Activated naive CD8-positive, alpha-beta T cell treated with anti-CD3 and anti-CD28 coated beads, Interleukin-2, amount 10 ng/mL, durations not matched to agents 7 days and 5 days (primary cell): ENCODE measurements at regions not wholly inside any gene's neighbourhood (a gene's known extent, or its start where the extent isn't known, plus 50 kb on each side); places are given as distances from the start of the nearest gene placed in this dataset.
"Not testable (repeated sequence)": the region's sequence is repeated elsewhere in the genome, so short reads cannot be mapped to it uniquely, and the experiment has no call there.

Source experiments
- ATAC-seq: fragments of 150-1000 bp; cut with Tn5 transposase; one replicate; pipeline ENCODE4 v1.10.0; 2021; ENCODE audit warnings: low read depth, moderate library complexity
- POLR2A ChIA-PET: fragments of 350-600 bp; sonication (Branson Sonifier 250); formaldehyde crosslinking; loops from one replicate; lab custom pipeline; 2021; ENCODE audit warnings: antibody characterized with exemption; lab: Charles Lee
- DNase-seq: peaks from one replicate; pipeline ENCODE4 v3.0.0; 2021
- H3K27ac Mint-ChIP-seq: one replicate; pipeline ENCODE4 v1.8.0; 2022; ENCODE audit warnings: mild to moderate bottlenecking, mixed read lengths
- H3K27me3 Mint-ChIP-seq: one replicate; pipeline ENCODE4 v1.8.0; 2022; ENCODE audit warnings: mild to moderate bottlenecking, moderate library complexity, mixed read lengths
- H3K36me3 Mint-ChIP-seq: one replicate; pipeline ENCODE4 v1.8.0; 2021; ENCODE audit warnings: mild to moderate bottlenecking, mixed read lengths
- H3K4me1 Mint-ChIP-seq: one replicate; pipeline ENCODE4 v1.8.0; 2021; ENCODE audit warnings: mixed read lengths
- H3K4me3 Mint-ChIP-seq: one replicate; pipeline ENCODE4 v1.8.0; 2022; ENCODE audit warnings: mild to moderate bottlenecking, moderate library complexity, mixed read lengths
- H3K9me3 Mint-ChIP-seq: one replicate; pipeline ENCODE4 v1.8.0; 2021; ENCODE audit warnings: mixed read lengths

DNA sequence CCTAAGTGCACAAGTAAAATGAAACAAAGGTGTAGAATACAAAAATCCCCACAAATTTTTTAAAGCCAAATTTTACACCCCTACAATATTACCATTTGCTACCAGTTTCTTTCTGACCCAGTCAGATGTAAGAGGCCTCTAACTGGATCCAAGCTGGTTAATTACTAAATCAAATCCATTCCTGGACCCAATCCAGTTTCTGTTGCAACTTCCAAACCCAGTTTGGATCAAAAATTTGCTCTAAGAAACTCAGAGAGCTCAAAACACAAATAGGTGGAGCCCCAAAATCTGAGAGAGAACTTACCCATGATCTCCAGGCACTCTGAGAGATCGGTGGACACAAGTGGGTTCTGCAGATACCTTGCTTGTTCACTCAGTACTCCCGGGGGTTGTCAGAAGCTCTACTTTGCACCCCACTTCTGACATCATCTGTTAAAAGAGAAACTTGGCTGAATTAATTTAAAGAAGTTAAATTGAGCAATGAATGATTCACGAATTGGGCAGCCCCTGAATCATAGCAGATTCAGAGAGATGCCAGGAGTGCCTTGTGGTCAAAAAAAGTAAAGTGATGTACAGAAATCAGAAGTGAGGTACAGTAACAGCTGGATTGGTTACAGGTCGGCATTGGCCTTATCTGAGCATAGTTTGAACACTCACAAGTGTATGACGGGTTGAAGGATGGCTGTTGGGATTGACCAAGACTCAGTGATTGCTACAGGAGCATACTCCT lies 448.0 kb downstream of the KCNT2 start:
- Mint-ChIP-seq H3K9me3 (peaks cover 1% of the 10 kb centered on the region), H3K36me3 (no peaks in the 10 kb centered on the region), H3K27ac (no peak overlapping the region), H3K27me3 (no peaks in the 10 kb centered on the region), H3K4me1 (no peaks in the 10 kb centered on the region), H3K4me3 (no peak overlapping the region)
- POLR2A ChIA-PET, result no interaction called here
- DNase-seq (no peak), ATAC-seq (no peak)

GRCh38 chr1:196155586-196155985 lies 452.7 kb downstream of the KCNT2 start:
- H3K36me3 Mint-ChIP-seq, result no peaks in the 10 kb centered on the region
- H3K9me3 Mint-ChIP-seq, result peaks cover 1% of the 10 kb centered on the region
- POLR2A ChIA-PET, result no interaction called here
- no peaks in the 10 kb centered on the region for H3K27me3 Mint-ChIP-seq
- no peaks in the 10 kb centered on the region for H3K4me1 Mint-ChIP-seq
- DNase-seq, result no peak
- no peak overlapping the region for H3K27ac Mint-ChIP-seq
- no peak for ATAC-seq
- no peak overlapping the region for H3K4me3 Mint-ChIP-seq

- H3K9me3 Mint-ChIP-seq, result peaks cover under 1% of the 10 kb centered on the region
- ATAC-seq (no peak), DNase-seq (no peak)
- no peak overlapping the region for H3K4me3 Mint-ChIP-seq
- no peaks in the 10 kb centered on the region for H3K27me3 Mint-ChIP-seq
- no peak overlapping the region for H3K27ac Mint-ChIP-seq
- no peaks in the 10 kb centered on the region for H3K4me1 Mint-ChIP-seq
- no peaks in the 10 kb centered on the region for H3K36me3 Mint-ChIP-seq
- POLR2A ChIA-PET, result no interaction called here
These were observed 455.3 kb downstream of the KCNT2 start for GRCh38 chr1:196152975-196153374.

GRCh38 chr1:196152086-196152485 lies 456.2 kb downstream of the KCNT2 start:
- ATAC-seq (no peak), DNase-seq (no peak)
- no peak overlapping the region for H3K27ac Mint-ChIP-seq
- H3K4me1 Mint-ChIP-seq, result no peaks in the 10 kb centered on the region
- no peaks in the 10 kb centered on the region for H3K36me3 Mint-ChIP-seq
- no peaks in the 10 kb centered on the region for H3K9me3 Mint-ChIP-seq
- H3K27me3 Mint-ChIP-seq, result no peaks in the 10 kb centered on the region
- no peak overlapping the region for H3K4me3 Mint-ChIP-seq
- POLR2A ChIA-PET, result no interaction called here

DNA sequence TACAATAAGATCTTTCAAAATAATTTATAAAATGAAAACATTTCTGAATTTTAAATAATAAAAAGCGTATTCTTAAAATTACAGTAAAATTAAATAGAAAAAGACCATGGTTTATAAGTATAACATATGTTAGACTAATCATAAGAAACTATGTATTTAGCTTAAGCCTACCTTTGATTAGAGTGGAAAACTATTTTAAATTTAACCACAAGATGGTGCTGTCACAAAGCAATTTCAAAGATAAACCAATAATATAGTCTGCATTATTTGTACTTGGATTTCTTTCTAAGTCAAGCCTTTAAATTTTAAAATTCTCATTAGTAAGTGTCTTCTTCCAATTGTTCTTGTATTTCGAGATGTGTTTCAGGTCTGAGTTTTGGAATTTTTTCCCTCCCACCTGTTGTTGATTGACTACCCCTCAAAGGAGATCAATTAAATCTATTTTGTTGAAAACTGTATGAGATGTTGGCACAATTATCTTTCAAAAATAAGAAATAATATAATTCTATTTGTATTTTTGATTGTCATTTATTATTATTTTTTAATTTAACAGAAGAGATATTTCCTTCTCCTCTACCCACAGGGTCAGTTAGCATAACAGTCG lies 459.8 kb downstream of the KCNT2 start:
- no peak for ATAC-seq
- POLR2A ChIA-PET, result no interaction called here
- H3K36me3 Mint-ChIP-seq, result no peaks in the 10 kb centered on the region
- no peak overlapping the region for H3K4me3 Mint-ChIP-seq
- no peaks in the 10 kb centered on the region for H3K27me3 Mint-ChIP-seq
- H3K9me3 Mint-ChIP-seq, result no peaks in the 10 kb centered on the region
- no peak for DNase-seq
- no peak overlapping the region for H3K27ac Mint-ChIP-seq
- no peaks in the 10 kb centered on the region for H3K4me1 Mint-ChIP-seq

GRCh38 chr1:196147530-196147929 lies 460.7 kb downstream of the KCNT2 start:
- Mint-ChIP-seq H3K27ac (no peak overlapping the region), H3K27me3 (no peaks in the 10 kb centered on the region), H3K4me3 (no peak overlapping the region), H3K4me1 (no peaks in the 10 kb centered on the region), H3K36me3 (no peaks in the 10 kb centered on the region), H3K9me3 (no peaks in the 10 kb centered on the region)
- DNase-seq (no peak), ATAC-seq (no peak)
- POLR2A ChIA-PET, result no interaction called here

- H3K4me1 Mint-ChIP-seq, DNase-seq, H3K36me3 Mint-ChIP-seq, H3K4me3 Mint-ChIP-seq, ATAC-seq, H3K27ac Mint-ChIP-seq, POLR2A ChIA-PET, H3K9me3 Mint-ChIP-seq, H3K27me3 Mint-ChIP-seq: not testable (repeated sequence)
These were observed 463.1 kb downstream of the KCNT2 start for GRCh38 chr1:196145151-196145550.

DNA sequence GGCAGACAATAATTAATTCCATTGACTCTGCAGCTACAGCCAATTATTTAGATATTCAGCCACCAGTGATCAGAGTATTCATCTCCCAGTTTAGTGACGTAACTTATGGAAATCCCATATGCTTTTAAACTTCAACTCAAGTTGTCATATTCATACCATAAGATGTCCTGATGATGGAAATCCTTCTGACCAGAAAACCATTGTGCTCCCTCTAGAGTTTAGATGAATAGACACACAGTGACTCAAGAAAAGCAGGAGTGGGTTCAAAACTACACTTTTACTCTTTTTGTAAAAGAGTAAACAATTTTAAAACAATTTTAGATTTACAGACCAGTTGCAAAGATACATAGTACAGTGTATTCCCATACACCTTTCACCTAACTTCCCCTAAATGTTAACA lies 463.7 kb downstream of the KCNT2 start:
- POLR2A ChIA-PET, result no interaction called here
- Mint-ChIP-seq H3K36me3 (no peaks in the 10 kb centered on the region), H3K4me1 (no peaks in the 10 kb centered on the region), H3K27ac (no peak overlapping the region), H3K27me3 (peaks cover 2% of the 10 kb centered on the region), H3K4me3 (no peak overlapping the region), H3K9me3 (no peaks in the 10 kb centered on the region)
- DNase-seq, result no peak
- ATAC-seq, result no peak

- Mint-ChIP-seq H3K27me3 (peaks cover 2% of the 10 kb centered on the region), H3K36me3 (no peaks in the 10 kb centered on the region), H3K4me1 (no peaks in the 10 kb centered on the region), H3K27ac (no peak overlapping the region), H3K9me3 (no peaks in the 10 kb centered on the region), H3K4me3 (no peak overlapping the region)
- POLR2A ChIA-PET, result no interaction called here
- ATAC-seq (no peak), DNase-seq (no peak)
These were observed 464.5 kb downstream of the KCNT2 start for GRCh38 chr1:196143602-196144342.

- Mint-ChIP-seq H3K27ac (no peak overlapping the region), H3K9me3 (no peaks in the 10 kb centered on the region), H3K4me1 (no peaks in the 10 kb centered on the region), H3K36me3 (no peaks in the 10 kb centered on the region), H3K4me3 (no peak overlapping the region), H3K27me3 (peaks cover 2% of the 10 kb centered on the region)
- no peak for ATAC-seq
- POLR2A ChIA-PET, result no interaction called here
- no peak for DNase-seq
These were observed 466.1 kb downstream of the KCNT2 start for GRCh38 chr1:196142111-196142640.

DNA sequence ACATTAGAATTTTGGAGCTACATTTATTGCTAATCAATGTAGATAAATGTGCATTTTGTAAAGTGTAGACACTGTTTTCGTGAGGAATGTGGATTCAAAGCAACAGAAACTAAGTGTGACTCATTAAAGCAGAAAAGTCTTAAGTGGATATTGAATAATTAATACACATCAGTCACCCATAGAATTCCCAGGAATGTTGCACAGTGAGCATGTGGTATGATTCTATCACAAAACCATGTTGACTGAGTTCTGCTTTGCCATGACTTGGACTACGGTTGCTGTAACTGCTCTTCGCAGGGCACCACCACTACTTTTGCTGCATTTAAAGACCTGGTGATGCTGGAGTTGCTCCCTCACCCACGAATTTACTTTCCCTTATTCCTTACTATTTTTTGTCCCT lies 471.8 kb downstream of the KCNT2 start:
- Mint-ChIP-seq H3K4me1 (no peaks in the 10 kb centered on the region), H3K27me3 (no peaks in the 10 kb centered on the region), H3K36me3 (no peaks in the 10 kb centered on the region), H3K9me3 (no peaks in the 10 kb centered on the region), H3K27ac (no peak overlapping the region), H3K4me3 (no peak overlapping the region)
- ATAC-seq, result no peak
- DNase-seq, result no peak
- POLR2A ChIA-PET, result no interaction called here

GRCh38 chr1:196131691-196132090 lies 476.5 kb downstream of the KCNT2 start:
- POLR2A ChIA-PET, result no interaction called here

GRCh38 chr1:196128835-196129234 lies 479.4 kb downstream of the KCNT2 start:
- DNase-seq, result no peak
- no peaks in the 10 kb centered on the region for H3K27me3 Mint-ChIP-seq
- no peak overlapping the region for H3K4me3 Mint-ChIP-seq
- no peak for ATAC-seq
- POLR2A ChIA-PET, result no interaction called here
- H3K27ac Mint-ChIP-seq, result no peak overlapping the region
- H3K4me1 Mint-ChIP-seq, result no peaks in the 10 kb centered on the region
- H3K36me3 Mint-ChIP-seq, result no peaks in the 10 kb centered on the region
- H3K9me3 Mint-ChIP-seq, result no peaks in the 10 kb centered on the region

More at GRCh38 chr1:196131691-196132090, 476.5 kb downstream of the KCNT2 start:
- H3K4me1 Mint-ChIP-seq, result no peaks in the 10 kb centered on the region
- ATAC-seq, result no peak
- no peak for DNase-seq
- H3K27ac Mint-ChIP-seq, result no peak overlapping the region
- no peaks in the 10 kb centered on the region for H3K9me3 Mint-ChIP-seq
- H3K36me3 Mint-ChIP-seq, result no peaks in the 10 kb centered on the region
- no peak overlapping the region for H3K4me3 Mint-ChIP-seq
- H3K27me3 Mint-ChIP-seq, result no peaks in the 10 kb centered on the region

DNA sequence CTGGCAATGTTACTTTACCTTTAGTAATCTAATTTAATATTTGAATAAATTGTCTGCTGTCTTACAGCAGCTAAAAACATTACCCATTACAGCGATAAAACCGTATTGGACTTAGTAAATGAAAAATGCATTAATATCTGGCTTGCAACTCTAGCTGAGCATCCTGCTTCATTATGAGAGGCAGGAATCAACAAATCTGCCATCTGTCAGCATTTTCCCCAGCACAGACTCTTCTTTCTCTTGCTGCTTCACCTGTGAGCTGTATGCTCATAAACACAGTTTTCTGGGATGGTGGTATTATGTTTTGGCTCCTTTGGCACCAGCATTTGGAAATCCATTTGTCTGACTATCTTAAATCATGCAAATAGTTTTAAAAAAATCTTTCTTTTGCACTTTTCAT lies 487.1 kb downstream of the KCNT2 start:
- H3K9me3 Mint-ChIP-seq, result no peaks in the 10 kb centered on the region
- POLR2A ChIA-PET, result no interaction called here
- no peaks in the 10 kb centered on the region for H3K36me3 Mint-ChIP-seq
- no peak overlapping the region for H3K4me3 Mint-ChIP-seq
- H3K4me1 Mint-ChIP-seq, result no peaks in the 10 kb centered on the region
- ATAC-seq, result no peak
- no peak overlapping the region for H3K27ac Mint-ChIP-seq
- no peak for DNase-seq
- no peaks in the 10 kb centered on the region for H3K27me3 Mint-ChIP-seq
